DMS79 treated with DMSO at 0.1 percent for 48 hours (cell line): ENCODE measurements at regions not wholly inside any gene's neighbourhood (a gene's known extent, or its start where the extent isn't known, plus 50 kb on each side); places are given as distances from the start of the nearest gene placed in this dataset.
"Not testable (repeated sequence)": the region's sequence is repeated elsewhere in the genome, so short reads cannot be mapped to it uniquely, and the experiment has no call there.

Experiments
- DNase-seq: peaks from one replicate; lab custom pipeline; 2025; lab: John Stamatoyannopoulos, UW

GRCh38 chr9:93813221-93814076 lies 141.7 kb downstream of the BARX1 start:
- peak; percentile 41 for DNase-seq

- no peak for DNase-seq
Measured at GRCh38 chr9:93812410-93812668, 142.8 kb downstream of the BARX1 start.

- DNase-seq, result no peak
Measured at GRCh38 chr9:93810028-93810971, 144.9 kb downstream of the BARX1 start.

- no peak for DNase-seq
Measured at GRCh38 chr9:93809204-93809940, 145.8 kb downstream of the BARX1 start.

- DNase-seq, result no peak
Measured at GRCh38 chr9:93808115-93809029, 146.8 kb downstream of the BARX1 start.

GRCh38 chr9:93807166-93808074 lies 147.7 kb downstream of the BARX1 start:
- no peak for DNase-seq

- no peak for DNase-seq
Measured at GRCh38 chr9:93801581-93802284, 153.4 kb downstream of the BARX1 start.

GRCh38 chr9:93801120-93801519 lies 154.0 kb downstream of the BARX1 start:
- no peak for DNase-seq

GRCh38 chr9:93792358-93792757 lies 162.8 kb downstream of the BARX1 start:
- no peak for DNase-seq

GRCh38 chr9:93786204-93786603 lies 169.0 kb downstream of the BARX1 start:
- no peak for DNase-seq

GRCh38 chr9:93776873-93777272 lies 178.3 kb downstream of the BARX1 start:
- DNase-seq, result no peak

GRCh38 chr9:93776256-93776655 lies 178.9 kb downstream of the BARX1 start:
- no peak for DNase-seq

GRCh38 chr9:93774331-93775102 lies 180.6 kb downstream of the BARX1 start:
- DNase-seq, result no peak

GRCh38 chr9:93771276-93771675 lies 183.9 kb downstream of the BARX1 start:
- DNase-seq, result no peak

- DNase-seq, result no peak
Measured at GRCh38 chr9:93761822-93762221, 185.4 kb downstream of the PHF2 start.

GRCh38 chr9:93750045-93750444 lies 173.7 kb downstream of the PHF2 start:
- no peak for DNase-seq

GRCh38 chr9:93748827-93749226 lies 172.4 kb downstream of the PHF2 start:
- DNase-seq, result not testable (repeated sequence)

- DNase-seq, result no peak
Measured at GRCh38 chr9:93731963-93732362, 155.6 kb downstream of the PHF2 start.

GRCh38 chr9:93730648-93731047 lies 154.3 kb downstream of the PHF2 start:
- no peak for DNase-seq
